Endodermal cell (in vitro differentiated cells): ENCODE measurements at regions not wholly inside any gene's neighbourhood (a gene's known extent, or its start where the extent isn't known, plus 50 kb on each side); places are given as distances from the start of the nearest gene placed in this dataset.

ENCODE experiments used
- DNase-seq: peaks from one replicate; pipeline ENCODE4 v3.0.0-alpha.2; 2017
- H3K27ac ChIP-seq: 2 replicates; pipeline ENCODE4 v1.5.1; 2013; ENCODE audit warnings: mild to moderate bottlenecking, low read depth, low read length, moderate library complexity
- H3K27me3 ChIP-seq: 2 replicates; pipeline ENCODE4 v1.6.1; 2013; ENCODE audit warnings: mild to moderate bottlenecking, low read length, moderate library complexity; ENCODE audit not compliant: insufficient read depth, control insufficient read depth, poor library complexity, severe bottlenecking
- H3K36me3 ChIP-seq: 2 replicates; pipeline ENCODE4 v1.7.0; 2013; ENCODE audit warnings: mild to moderate bottlenecking, low read length, moderate library complexity; ENCODE audit not compliant: control insufficient read depth, insufficient read depth
- H3K4me1 ChIP-seq: one replicate; pipeline ENCODE4 v1.7.0; 2013; ENCODE audit warnings: low read length; ENCODE audit not compliant: control insufficient read depth, insufficient read depth
- H3K4me3 ChIP-seq: 2 replicates; pipeline ENCODE4 v1.5.1; 2013; ENCODE audit warnings: mild to moderate bottlenecking, low read length, moderate library complexity
- H3K9ac ChIP-seq: 2 replicates; pipeline ENCODE4 v1.6.1; 2013; ENCODE audit warnings: mild to moderate bottlenecking, low read length, moderate library complexity; ENCODE audit not compliant: poor library complexity, severe bottlenecking; ENCODE audit errors: extremely low read depth
- H3K9me3 ChIP-seq: 2 replicates; pipeline ENCODE4 v1.6.1; 2013; ENCODE audit warnings: mild to moderate bottlenecking, low read length, moderate library complexity; ENCODE audit not compliant: control insufficient read depth
- H3K27ac Mint-ChIP-seq: 2 replicates; pipeline ENCODE4 v1.8.0; 2020; ENCODE audit warnings: mixed read lengths
- H3K27me3 Mint-ChIP-seq: 2 replicates; pipeline ENCODE4 v1.8.0; 2021; ENCODE audit warnings: mild to moderate bottlenecking, mixed read lengths; ENCODE audit not compliant: insufficient read depth
- H3K36me3 Mint-ChIP-seq: 2 replicates; pipeline ENCODE4 v1.8.0; 2020; ENCODE audit warnings: low read depth, mixed read lengths
- H3K4me1 Mint-ChIP-seq: 2 replicates; pipeline ENCODE4 v1.8.0; 2020; ENCODE audit warnings: mixed read lengths
- H3K4me3 Mint-ChIP-seq: 2 replicates; pipeline ENCODE4 v1.8.0; 2020; ENCODE audit warnings: mild to moderate bottlenecking, moderate library complexity, mixed read lengths
- H3K9me3 Mint-ChIP-seq: 2 replicates; pipeline ENCODE4 v1.8.0; 2020; ENCODE audit warnings: mild to moderate bottlenecking, mixed read lengths
- WGBS, 2 experiments: methylation state at CpG; one replicate each; pipeline versions ENCODE4 v1.1.5 to v1.1.7; 2013; ENCODE audit warnings: missing lambda C conversion rate in 2 of 2, mixed read lengths in 1 of 2; ENCODE audit not compliant: insufficient coverage in 1 of 2, insufficient read length in 1 of 2; 5-methylcytosine and 5-hydroxymethylcytosine counted together
- TF ChIP-seq, protein P1 (sequence below): fragments of 200-600 bp; sonication (generic); conservative IDR thresholded peaks from 2 replicates; pipeline ENCODE4 v1.5.0; 2021; ENCODE audit warnings: antibody characterized with exemption, mild to moderate bottlenecking

DNA sequence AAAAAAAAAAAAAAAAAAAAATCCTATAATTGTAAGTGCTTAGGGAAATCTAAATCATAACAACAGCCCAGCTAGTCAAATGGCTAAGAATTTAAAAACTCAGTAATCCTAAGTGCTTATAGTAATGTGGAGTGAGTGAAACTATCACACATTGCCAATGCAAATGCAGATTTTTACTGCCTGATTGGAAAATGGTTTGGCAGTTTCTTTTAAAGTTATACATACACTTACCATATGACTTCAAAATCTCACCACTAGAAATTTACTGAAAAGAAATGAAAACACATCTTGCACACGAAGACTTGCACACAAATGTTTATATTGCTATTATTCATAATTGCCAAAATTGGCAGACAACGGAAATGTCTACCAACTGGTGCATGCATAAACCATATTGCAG lies 51.3 kb upstream of the STXBP6 start:
- Mint-ChIP-seq H3K27me3 (no peaks in the 10 kb centered on the region), H3K4me1 (no peaks in the 10 kb centered on the region), H3K27ac (no peak overlapping the region), H3K36me3 (no peaks in the 10 kb centered on the region), H3K4me3 (no peak overlapping the region), H3K9me3 (peaks cover 2% of the 10 kb centered on the region)
- Histone ChIP-seq H3K27me3 (no peaks in the 10 kb centered on the region), H3K27ac (no peak overlapping the region), H3K4me1 (no peaks in the 10 kb centered on the region), H3K36me3 (no peaks in the 10 kb centered on the region), H3K9ac (no peak overlapping the region), H3K4me3 (no peak overlapping the region), H3K9me3 (no peaks in the 10 kb centered on the region)
- no peak for DNase-seq
- WGBS, 2 experiments, result 42 to 46% methylated on average over 2 of the region's 2 CpGs
- TF ChIP-seq, protein P1, sequence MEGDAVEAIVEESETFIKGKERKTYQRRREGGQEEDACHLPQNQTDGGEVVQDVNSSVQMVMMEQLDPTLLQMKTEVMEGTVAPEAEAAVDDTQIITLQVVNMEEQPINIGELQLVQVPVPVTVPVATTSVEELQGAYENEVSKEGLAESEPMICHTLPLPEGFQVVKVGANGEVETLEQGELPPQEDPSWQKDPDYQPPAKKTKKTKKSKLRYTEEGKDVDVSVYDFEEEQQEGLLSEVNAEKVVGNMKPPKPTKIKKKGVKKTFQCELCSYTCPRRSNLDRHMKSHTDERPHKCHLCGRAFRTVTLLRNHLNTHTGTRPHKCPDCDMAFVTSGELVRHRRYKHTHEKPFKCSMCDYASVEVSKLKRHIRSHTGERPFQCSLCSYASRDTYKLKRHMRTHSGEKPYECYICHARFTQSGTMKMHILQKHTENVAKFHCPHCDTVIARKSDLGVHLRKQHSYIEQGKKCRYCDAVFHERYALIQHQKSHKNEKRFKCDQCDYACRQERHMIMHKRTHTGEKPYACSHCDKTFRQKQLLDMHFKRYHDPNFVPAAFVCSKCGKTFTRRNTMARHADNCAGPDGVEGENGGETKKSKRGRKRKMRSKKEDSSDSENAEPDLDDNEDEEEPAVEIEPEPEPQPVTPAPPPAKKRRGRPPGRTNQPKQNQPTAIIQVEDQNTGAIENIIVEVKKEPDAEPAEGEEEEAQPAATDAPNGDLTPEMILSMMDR, result no peak
